Heart left ventricle (tissue), 16 donors: ENCODE measurements at regions not wholly inside any gene's neighbourhood (a gene's known extent, or its start where the extent isn't known, plus 50 kb on each side); places are given as distances from the start of the nearest gene placed in this dataset.
A peak's percentile ranks its signal among the peaks of the same experiment; 100 is the strongest.

ENCODE experiments used
- ATAC-seq, 4 donors: fragments of 200-7000 bp; cut with Tn5 transposase; one replicate each; pipeline ENCODE4 v1.9.1; 2020 to 2022; ENCODE audit warnings: moderate library complexity in 4 of 4, mild to moderate bottlenecking in 3 of 4, moderate number of reproducible peaks in 1 of 4
- DNase-seq, 5 donors: peaks; one replicate each; pipeline ENCODE4 v3.0.0-alpha.2; 2020
- H3K27ac ChIP-seq, 12 donors: fragments of 200-600 bp; sonication (generic) in 4 of 12; one replicate each; pipeline versions ENCODE4 v1.5.0 to v1.8.0; 2016 to 2022; ENCODE audit warnings: mild to moderate bottlenecking in 2 of 12
- H3K27me3 ChIP-seq, 9 donors: fragments of 200-600 bp; sonication (generic) in 2 of 9; one replicate each; pipeline versions ENCODE4 v1.5.1 to v1.8.0; 2016 to 2022; ENCODE audit warnings: mild to moderate bottlenecking in 3 of 9
- H3K36me3 ChIP-seq, 9 donors: fragments of 200-600 bp; sonication (generic) in 2 of 9; one replicate each; pipeline versions ENCODE4 v1.5.0 to v1.8.0; 2018 to 2022; ENCODE audit warnings: mild to moderate bottlenecking in 2 of 9
- H3K4me1 ChIP-seq, 12 donors: fragments of 200-600 bp; sonication (generic) in 4 of 12; one replicate each; pipeline versions ENCODE4 v1.5.0 to v1.8.0; 2016 to 2022; ENCODE audit warnings: mild to moderate bottlenecking in 3 of 12
- H3K4me3 ChIP-seq, 12 donors: fragments of 200-600 bp; sonication (generic) in 4 of 12; one replicate each; pipeline versions ENCODE4 v1.5.0 to v1.8.0; 2017 to 2022; ENCODE audit warnings: mild to moderate bottlenecking in 9 of 12, moderate library complexity in 4 of 12
- H3K9me3 ChIP-seq, 12 donors: fragments of 200-600 bp; sonication (generic) in 4 of 12; one replicate each; pipeline versions ENCODE4 v1.5.0 to v1.8.0; 2016 to 2022; ENCODE audit warnings: mild to moderate bottlenecking in 1 of 12
- POLR2A ChIP-seq, 2 donors: fragments of 450-650 bp; IDR thresholded peaks; one replicate each; pipeline ENCODE4 v1.6.1; 2017; ENCODE audit warnings: antibody characterized with exemption in 2 of 2, mild to moderate bottlenecking in 2 of 2, moderate library complexity in 2 of 2
- WGBS, 4 donors: extraction: QIAGEN DNeasy Blood & Tissue Kit in 2 of 4; methylation state at CpG; one replicate each; pipeline versions ENCODE4 v1.1.5 to v1.1.7; 2013 to 2018; 5-methylcytosine and 5-hydroxymethylcytosine counted together
- intact Hi-C, 10 donors: fragments of 100-400 bp; cut with DNase I; formaldehyde crosslinking; loops; one replicate each; pipeline versions ENCODE4 v1.11.1 to v1.14.2; 2022
- TF ChIP-seq, protein P1 (sequence below), 12 donors: fragments of 200-600 bp; sonication (generic) in 4 of 12; IDR thresholded peaks; one replicate each; pipeline versions ENCODE4 v1.5.0 to v1.8.0; 2018 to 2022; ENCODE audit warnings: antibody characterized with exemption in 12 of 12, mild to moderate bottlenecking in 5 of 12
- donor health status: ischemic (EF 13 %, LVEDD 7.1; RV severe dilation, severe dysfunction).
- donor health status: healthy with polysubstance abuse.
- donor health status: DM: no; HTN: yes; CAD: no.
- donor health status: DM: no; HTN: no; CAD: no.
- donor health status: ischemic (EF 25% LVEDD 6.9; RV normal size, moderate dysfunction).
- donor health status: ischemic (EF 25% LVEDD 5.7; RV mildly dilated, moderate dysfunction).
- donor health status: healthy.
- donor health status: DM: yes; HTN: yes; CAD: no.
- donor health status: ischemic (EF 35%, LVEDD 5.7; RV mildly dilated, moderate dysfunction).
- donor health status: nonischemic (EF 11% LVEDD 7.7; RV severe dilation, severe dysfunction).
- donor health status: DM: yes; HTN: yes; CAD: no.
- donor health status: PGD.
- donor health status: ischemic (EF 29% LVEDD 5.4; RV normal size, mild dysfunction).
- donor health status: nonischemic (EF 23%, LVEDD 6.1; RV moderate dilation, normal function).

DNA sequence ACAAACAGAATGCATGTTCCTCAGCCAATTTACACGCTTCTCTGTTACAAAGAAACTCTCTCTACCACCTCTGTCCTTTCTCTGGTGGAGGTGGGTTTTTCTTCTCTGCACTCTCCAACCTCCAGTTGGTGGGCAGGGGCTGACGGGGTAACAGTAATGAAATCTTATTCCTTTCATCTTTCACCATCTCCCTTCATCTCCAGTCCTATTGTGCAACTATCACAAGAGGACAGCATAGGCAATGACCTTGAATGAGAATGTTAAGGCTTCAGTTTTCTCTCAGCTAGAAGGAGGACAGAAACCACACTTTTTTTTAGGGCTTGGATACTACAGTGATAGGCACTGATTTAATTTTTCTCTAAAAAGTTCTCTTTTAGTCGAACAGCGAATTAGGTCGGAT is 81.7 kb upstream of the NEUROD1 start:
- Histone ChIP-seq H3K4me1 (peaks cover 0 to 5% (median 0%) of the 10 kb centered on the region in 12 donors), H3K27ac (no peak overlapping the region), H3K36me3 (no peaks in the 10 kb centered on the region), H3K9me3 (no peaks in the 10 kb centered on the region), H3K4me3 (no peak overlapping the region), H3K27me3 (no peaks in the 10 kb centered on the region)
- TF ChIP-seq, protein P1, sequence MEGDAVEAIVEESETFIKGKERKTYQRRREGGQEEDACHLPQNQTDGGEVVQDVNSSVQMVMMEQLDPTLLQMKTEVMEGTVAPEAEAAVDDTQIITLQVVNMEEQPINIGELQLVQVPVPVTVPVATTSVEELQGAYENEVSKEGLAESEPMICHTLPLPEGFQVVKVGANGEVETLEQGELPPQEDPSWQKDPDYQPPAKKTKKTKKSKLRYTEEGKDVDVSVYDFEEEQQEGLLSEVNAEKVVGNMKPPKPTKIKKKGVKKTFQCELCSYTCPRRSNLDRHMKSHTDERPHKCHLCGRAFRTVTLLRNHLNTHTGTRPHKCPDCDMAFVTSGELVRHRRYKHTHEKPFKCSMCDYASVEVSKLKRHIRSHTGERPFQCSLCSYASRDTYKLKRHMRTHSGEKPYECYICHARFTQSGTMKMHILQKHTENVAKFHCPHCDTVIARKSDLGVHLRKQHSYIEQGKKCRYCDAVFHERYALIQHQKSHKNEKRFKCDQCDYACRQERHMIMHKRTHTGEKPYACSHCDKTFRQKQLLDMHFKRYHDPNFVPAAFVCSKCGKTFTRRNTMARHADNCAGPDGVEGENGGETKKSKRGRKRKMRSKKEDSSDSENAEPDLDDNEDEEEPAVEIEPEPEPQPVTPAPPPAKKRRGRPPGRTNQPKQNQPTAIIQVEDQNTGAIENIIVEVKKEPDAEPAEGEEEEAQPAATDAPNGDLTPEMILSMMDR (IDR thresholded peaks at IDR 0.05), result no peak
- TF ChIP-seq POLR2A (IDR thresholded peaks at IDR 0.05), result no peak
- intact Hi-C loops, result no loop called here
- no peak for ATAC-seq
- WGBS, 4 donors, result 86 to 95% (median 90%) methylated on average over 5 of the region's 5 CpGs
- no peak for DNase-seq

DNA sequence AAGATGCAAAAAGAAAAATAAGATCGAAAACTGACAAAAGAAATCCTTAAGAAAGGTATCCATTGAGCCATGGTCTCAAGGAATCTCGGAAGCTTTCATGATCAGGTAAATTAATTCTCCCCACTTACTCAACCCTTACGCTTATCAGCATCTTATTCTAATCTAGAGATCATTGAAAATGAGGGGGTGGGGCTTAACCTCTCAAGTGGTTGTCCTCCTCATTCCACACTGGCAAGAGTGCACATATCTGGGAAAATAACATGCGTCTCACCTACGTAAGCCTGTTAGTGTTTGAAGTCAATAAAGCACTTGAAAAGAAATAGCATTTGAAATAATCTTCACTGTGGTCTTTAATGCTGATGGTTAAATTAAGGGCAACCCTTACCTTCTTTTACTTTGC is 82.5 kb upstream of the NEUROD1 start:
- Histone ChIP-seq H3K27me3 (no peaks in the 10 kb centered on the region), H3K36me3 (no peaks in the 10 kb centered on the region), H3K9me3 (peaks cover 0 to 5% (median 0%) of the 10 kb centered on the region in 12 donors), H3K4me3 (no peak overlapping the region), H3K27ac (no peak overlapping the region), H3K4me1 (peaks cover 0 to 5% (median 0%) of the 10 kb centered on the region in 12 donors)
- 85 to 98% (median 94%) methylated on average over 5 of the region's 5 CpGs for WGBS, 4 donors
- intact Hi-C loops, result no loop called here
- no peak for DNase-seq
- no peak for ATAC-seq
- TF ChIP-seq POLR2A (IDR thresholded peaks at IDR 0.05), result no peak
- TF ChIP-seq, protein P1 (IDR thresholded peaks at IDR 0.05), result no peak

DNA sequence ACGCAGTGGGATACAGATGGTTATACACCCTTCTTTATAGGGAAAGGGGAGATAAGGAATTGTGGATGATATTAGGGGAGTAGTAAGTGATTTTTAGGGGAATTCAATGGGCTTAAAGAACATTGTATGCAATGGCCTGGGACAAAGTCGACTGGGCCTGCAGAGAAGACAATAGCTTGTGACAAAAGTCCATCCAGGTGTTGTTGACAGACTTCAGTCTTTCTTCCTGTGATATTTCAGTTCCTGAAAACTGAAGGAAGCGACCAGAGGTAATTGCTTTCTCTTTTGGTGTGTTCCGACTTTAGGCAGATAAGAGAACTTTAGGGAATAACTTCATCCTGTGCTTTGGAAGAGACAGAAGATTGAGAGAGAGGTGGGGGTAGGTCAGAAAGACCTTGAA is 83.1 kb upstream of the NEUROD1 start:
- WGBS, 4 donors, result 63 to 71% (median 70%) methylated on average over 4 of the region's 4 CpGs

DNA sequence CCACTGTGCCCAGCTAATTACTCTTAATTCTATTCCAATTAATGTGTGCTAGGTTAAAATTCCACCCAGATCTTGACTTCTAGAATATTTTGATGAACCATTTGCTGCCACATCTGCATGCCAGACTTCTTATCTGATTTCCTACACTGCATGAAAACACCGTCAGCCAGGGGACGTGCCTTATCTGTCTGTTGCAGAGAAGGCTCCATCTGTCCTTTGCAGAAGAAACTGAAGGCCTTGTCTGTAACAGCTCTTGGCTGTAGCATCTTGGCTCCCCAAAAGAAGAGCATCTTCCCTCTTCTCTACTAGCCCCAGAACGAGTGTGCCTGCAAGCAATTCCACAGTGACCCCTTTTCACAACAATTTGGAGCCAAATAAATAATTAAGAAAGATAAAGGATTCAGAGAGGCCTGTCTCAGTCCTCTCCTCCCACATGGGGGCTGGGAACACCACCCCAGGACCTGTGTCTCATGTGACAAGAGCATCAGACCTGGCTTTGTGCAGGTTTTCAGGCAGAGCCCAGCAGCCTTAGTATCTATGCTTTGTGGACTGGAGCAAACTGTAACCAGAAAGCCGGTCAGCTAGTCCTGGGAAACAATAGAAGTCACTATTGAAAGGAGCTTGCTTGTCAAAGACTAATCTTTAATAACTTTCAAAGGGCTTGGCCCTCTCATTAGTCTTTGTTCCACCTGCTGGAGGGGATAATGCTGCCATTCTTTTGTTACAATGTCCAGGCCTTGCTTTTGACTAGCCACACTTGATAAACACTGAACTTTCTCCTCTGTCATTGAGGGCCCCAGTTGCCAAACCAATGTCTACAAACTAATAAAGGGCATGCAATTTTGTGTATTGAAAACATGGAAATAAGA is 84.0 kb upstream of the NEUROD1 start:
- whole genome bisulfite sequencing, 4 donors, result 52 to 58% (median 54%) methylated on average over 4 of the region's 4 CpGs
- peaks cover 0 to 5% (median 0%) of the 10 kb centered on the region in 12 donors for H3K4me1 ChIP-seq
- H3K4me3 ChIP-seq, result no peak overlapping the region
- H3K9me3 ChIP-seq, result peaks cover 0 to 8% (median 0%) of the 10 kb centered on the region in 12 donors
- H3K27me3 ChIP-seq, result no peaks in the 10 kb centered on the region
- TF ChIP-seq POLR2A (IDR thresholded peaks at IDR 0.05), result no peak
- TF ChIP-seq, protein P1 (IDR thresholded peaks at IDR 0.05), result no peak
- intact Hi-C loops, result no loop called here
- no peak overlapping the region for H3K27ac ChIP-seq
- no peaks in the 10 kb centered on the region for H3K36me3 ChIP-seq
- no peak for ATAC-seq
- DNase-seq, result peak in 1 of 5 donors; percentile 22

More for the DNA sequence above, 83.1 kb upstream of the NEUROD1 start:
- no peak overlapping the region for H3K27ac ChIP-seq
- H3K4me3 ChIP-seq, result no peak overlapping the region
- no peak for DNase-seq
- no peaks in the 10 kb centered on the region for H3K36me3 ChIP-seq
- intact Hi-C loops, result no loop called here
- peaks cover 0 to 5% (median 0%) of the 10 kb centered on the region in 12 donors for H3K4me1 ChIP-seq
- TF ChIP-seq, protein P1 (IDR thresholded peaks at IDR 0.05), result no peak
- no peak for TF ChIP-seq POLR2A (IDR thresholded peaks at IDR 0.05)
- no peaks in the 10 kb centered on the region for H3K27me3 ChIP-seq
- peaks cover 0 to 8% (median 0%) of the 10 kb centered on the region in 12 donors for H3K9me3 ChIP-seq
- no peak for ATAC-seq
